Chondrocyte (in vitro differentiated cells): ENCODE measurements at regions not wholly inside any gene's neighbourhood (a gene's known extent, or its start where the extent isn't known, plus 50 kb on each side); places are given as distances from the start of the nearest gene placed in this dataset.

Source experiments
- DNase-seq: peaks from one replicate; pipeline ENCODE4 v3.0.0; 2021; ENCODE audit warnings: mixed read lengths, low spot score
- H3K27ac Mint-ChIP-seq: one replicate; pipeline ENCODE4 v1.8.0; 2021; ENCODE audit warnings: mild to moderate bottlenecking, moderate library complexity, mixed read lengths; ENCODE audit not compliant: unreplicated experiment
- H3K27me3 Mint-ChIP-seq: 2 replicates; pipeline ENCODE4 v1.8.0; 2021; ENCODE audit warnings: low read depth, mixed read lengths
- H3K36me3 Mint-ChIP-seq: 2 replicates; pipeline ENCODE4 v1.8.0; 2021; ENCODE audit warnings: low read depth, mixed read lengths
- H3K4me1 Mint-ChIP-seq: 2 replicates; pipeline ENCODE4 v1.8.0; 2021; ENCODE audit warnings: low read depth, mild to moderate bottlenecking, mixed read lengths
- H3K4me3 Mint-ChIP-seq: one replicate; pipeline ENCODE4 v1.8.0; 2021; ENCODE audit warnings: mild to moderate bottlenecking, moderate library complexity, mixed read lengths; ENCODE audit not compliant: unreplicated experiment
- H3K9me3 Mint-ChIP-seq: 2 replicates; pipeline ENCODE4 v1.8.0; 2021; ENCODE audit warnings: low read depth, mixed read lengths
- TF ChIP-seq, protein P1 (sequence below): fragments of 200-600 bp; sonication (generic); IDR thresholded peaks from 2 replicates; pipeline ENCODE4 v1.5.0; 2021; ENCODE audit warnings: antibody characterized with exemption, mild to moderate bottlenecking, moderate library complexity

GRCh38 chr3:124257336-124257864 lies 265.5 kb upstream of the ROPN1 start:
- Mint-ChIP-seq H3K4me1 (peaks cover 36% of the 10 kb centered on the region), H3K9me3 (no peaks in the 10 kb centered on the region), H3K36me3 (peaks cover 2% of the 10 kb centered on the region), H3K27ac (peak overlapping the region; percentile 8), H3K4me3 (no peak overlapping the region), H3K27me3 (no peaks in the 10 kb centered on the region)
- DNase-seq: no peak
- TF ChIP-seq, protein P1, sequence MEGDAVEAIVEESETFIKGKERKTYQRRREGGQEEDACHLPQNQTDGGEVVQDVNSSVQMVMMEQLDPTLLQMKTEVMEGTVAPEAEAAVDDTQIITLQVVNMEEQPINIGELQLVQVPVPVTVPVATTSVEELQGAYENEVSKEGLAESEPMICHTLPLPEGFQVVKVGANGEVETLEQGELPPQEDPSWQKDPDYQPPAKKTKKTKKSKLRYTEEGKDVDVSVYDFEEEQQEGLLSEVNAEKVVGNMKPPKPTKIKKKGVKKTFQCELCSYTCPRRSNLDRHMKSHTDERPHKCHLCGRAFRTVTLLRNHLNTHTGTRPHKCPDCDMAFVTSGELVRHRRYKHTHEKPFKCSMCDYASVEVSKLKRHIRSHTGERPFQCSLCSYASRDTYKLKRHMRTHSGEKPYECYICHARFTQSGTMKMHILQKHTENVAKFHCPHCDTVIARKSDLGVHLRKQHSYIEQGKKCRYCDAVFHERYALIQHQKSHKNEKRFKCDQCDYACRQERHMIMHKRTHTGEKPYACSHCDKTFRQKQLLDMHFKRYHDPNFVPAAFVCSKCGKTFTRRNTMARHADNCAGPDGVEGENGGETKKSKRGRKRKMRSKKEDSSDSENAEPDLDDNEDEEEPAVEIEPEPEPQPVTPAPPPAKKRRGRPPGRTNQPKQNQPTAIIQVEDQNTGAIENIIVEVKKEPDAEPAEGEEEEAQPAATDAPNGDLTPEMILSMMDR: no peak

- Mint-ChIP-seq H3K36me3 (peaks cover 2% of the 10 kb centered on the region), H3K27ac (peak overlapping the region; percentile 27), H3K4me3 (no peak overlapping the region), H3K4me1 (peaks cover 39% of the 10 kb centered on the region), H3K9me3 (no peaks in the 10 kb centered on the region), H3K27me3 (no peaks in the 10 kb centered on the region)
- TF ChIP-seq, protein P1: no peak
- no peak for DNase-seq
Measured at GRCh38 chr3:124258057-124258500, 266.2 kb upstream of the ROPN1 start.

DNA sequence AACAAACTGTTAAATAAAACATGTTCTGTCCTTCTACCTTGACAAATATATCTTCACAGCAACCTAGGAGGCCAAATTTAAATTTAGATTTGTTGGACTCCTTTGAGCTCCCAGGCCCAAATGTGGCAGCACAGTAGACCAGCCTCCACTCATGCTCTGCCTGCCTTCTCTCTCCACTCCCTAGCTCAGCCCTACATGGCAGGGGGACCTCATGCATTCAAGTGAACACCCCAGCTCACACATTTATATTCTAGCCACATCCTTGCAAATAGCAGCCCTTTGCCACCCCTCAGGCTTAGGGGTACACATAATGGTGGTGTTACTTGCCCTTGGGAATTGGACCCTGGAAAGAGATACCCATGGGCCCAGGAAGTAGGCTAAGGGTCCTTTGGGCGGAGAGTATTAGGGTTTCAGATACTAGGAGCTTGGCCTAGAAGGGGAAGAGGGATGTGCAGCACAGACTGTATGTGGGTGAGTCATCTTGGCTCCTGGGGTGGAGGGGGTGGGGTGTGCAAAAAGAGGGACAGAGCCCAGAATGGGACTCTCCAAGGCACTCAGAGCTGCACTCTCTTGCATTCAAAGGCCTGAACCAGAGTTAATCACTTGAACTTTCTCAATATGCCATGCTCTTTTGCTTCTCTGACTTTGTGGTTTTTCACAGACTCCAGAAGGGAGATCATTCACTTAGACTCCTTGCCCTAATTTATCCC lies 268.4 kb upstream of the ROPN1 start:
- no peaks in the 10 kb centered on the region for H3K27me3 Mint-ChIP-seq

DNA sequence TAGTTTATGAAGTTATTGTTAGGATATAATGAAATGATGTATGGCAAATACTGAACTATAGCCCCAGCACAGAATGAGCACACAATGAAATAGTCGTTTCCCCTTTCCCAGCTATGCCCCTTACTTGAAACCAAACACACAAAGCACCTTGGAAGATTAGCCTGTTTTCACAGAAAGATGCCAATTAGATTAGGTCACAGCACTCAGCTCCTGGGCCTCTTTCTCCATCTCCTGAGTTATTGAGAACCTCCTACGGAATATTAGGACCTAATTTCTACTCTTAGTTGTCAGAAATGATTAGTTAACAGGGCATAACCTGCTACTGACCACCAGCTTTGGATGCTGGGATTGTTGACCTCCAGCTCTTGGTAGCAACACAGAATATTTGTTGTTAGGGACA lies 269.4 kb upstream of the ROPN1 start:
- DNase-seq: no peak
- H3K4me1 Mint-ChIP-seq: peaks cover 52% of the 10 kb centered on the region
- TF ChIP-seq, protein P1: no peak
- no peaks in the 10 kb centered on the region for H3K36me3 Mint-ChIP-seq
- no peak overlapping the region for H3K4me3 Mint-ChIP-seq
- no peaks in the 10 kb centered on the region for H3K9me3 Mint-ChIP-seq
- no peaks in the 10 kb centered on the region for H3K27me3 Mint-ChIP-seq
- peak overlapping the region; percentile 52 for H3K27ac Mint-ChIP-seq

More for the DNA sequence above, 268.4 kb upstream of the ROPN1 start:
- Mint-ChIP-seq H3K9me3 (no peaks in the 10 kb centered on the region), H3K36me3 (no peaks in the 10 kb centered on the region), H3K4me3 (no peak overlapping the region), H3K4me1 (peaks cover 47% of the 10 kb centered on the region), H3K27ac (peak overlapping the region; percentile 52)
- TF ChIP-seq, protein P1: no peak
- DNase-seq: no peak

GRCh38 chr3:124263168-124263567 lies 271.2 kb upstream of the ROPN1 start:
- Mint-ChIP-seq H3K4me1 (peaks cover 47% of the 10 kb centered on the region), H3K27ac (peak overlapping the region; percentile 56), H3K9me3 (no peaks in the 10 kb centered on the region), H3K27me3 (no peaks in the 10 kb centered on the region), H3K36me3 (no peaks in the 10 kb centered on the region), H3K4me3 (no peak overlapping the region)
- no peak for DNase-seq
- TF ChIP-seq, protein P1: no peak
